ENCODE measurements at regions not wholly inside any gene's neighbourhood (a gene's known extent, or its start where the extent isn't known, plus 50 kb on each side); places are given as distances from the start of the nearest gene placed in this dataset.

- TF ChIP-seq CTCF (IDR thresholded peaks at IDR 0.05): no peak
- TF ChIP-seq POLR2A (IDR thresholded peaks at IDR 0.05): no peak
Observed at GRCh38 chr1:9420835-9421532, 118.3 kb upstream of the SLC25A33 start.
